Renal cortical epithelial cell (primary cell): ENCODE measurements at regions not wholly inside any gene's neighbourhood (a gene's known extent, or its start where the extent isn't known, plus 50 kb on each side); places are given as distances from the start of the nearest gene placed in this dataset.

ENCODE experiments used
- DNase-seq: peaks from one replicate; pipeline ENCODE4 v3.0.0-alpha.2; 2011; ENCODE audit warnings: low read depth

DNA sequence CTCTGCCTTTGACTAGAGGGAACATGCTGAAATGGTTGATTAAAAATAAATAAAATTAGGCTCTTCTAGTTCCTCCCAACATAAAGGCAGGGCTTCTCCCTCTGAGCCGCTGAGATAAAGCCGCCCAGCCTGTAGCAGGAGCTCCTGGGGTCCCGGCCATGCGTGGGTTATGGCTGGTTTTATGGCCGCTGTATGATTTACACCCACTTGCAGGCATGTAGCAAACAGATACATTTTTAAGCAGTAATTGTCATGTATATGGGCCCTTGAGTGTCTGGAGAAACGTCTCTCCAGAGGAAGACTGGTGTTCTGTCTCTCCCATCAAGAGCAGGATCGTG lies 201.0 kb upstream of the TNRC6C start:
- DNase-seq, result no peak

DNA sequence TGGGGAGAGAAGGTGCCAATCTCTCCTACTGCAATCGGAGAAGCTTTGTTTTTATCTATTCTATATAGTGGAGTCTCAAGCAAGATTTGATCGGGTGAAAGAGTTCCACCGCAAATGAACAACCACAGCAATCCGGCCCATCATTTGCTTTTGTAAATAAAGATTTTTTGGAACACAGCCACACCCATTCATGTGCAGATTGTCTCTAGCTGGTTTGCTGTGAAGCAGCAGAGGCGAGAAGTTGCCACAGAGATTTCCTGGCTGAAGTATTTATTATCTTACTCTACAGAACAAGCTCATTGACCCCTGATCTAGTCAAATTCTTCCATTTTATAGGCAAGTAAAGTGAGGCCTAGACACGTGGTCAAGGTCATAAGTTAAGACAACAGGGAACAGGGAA lies 195.5 kb upstream of the TNRC6C start:
- no peak for DNase-seq

DNA sequence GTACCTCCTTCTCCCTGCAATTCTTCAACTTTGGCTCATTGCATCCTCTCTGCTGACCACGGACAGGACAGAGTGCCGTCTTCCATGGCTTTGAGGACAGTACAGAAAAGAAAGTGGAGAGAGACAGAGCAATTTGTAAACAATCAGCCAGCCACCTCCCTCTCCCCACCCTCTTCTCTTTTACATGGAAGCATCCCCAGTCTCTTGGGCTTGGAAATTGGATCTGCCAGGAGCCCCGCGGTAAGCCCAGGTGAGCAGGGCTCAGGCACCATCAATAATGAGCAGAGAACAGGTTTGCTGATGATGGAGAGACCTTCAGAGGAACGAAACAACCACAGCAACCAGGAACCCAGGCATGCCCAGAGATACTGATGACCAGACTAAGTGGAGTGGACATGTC lies 194.9 kb upstream of the TNRC6C start:
- no peak for DNase-seq

DNA sequence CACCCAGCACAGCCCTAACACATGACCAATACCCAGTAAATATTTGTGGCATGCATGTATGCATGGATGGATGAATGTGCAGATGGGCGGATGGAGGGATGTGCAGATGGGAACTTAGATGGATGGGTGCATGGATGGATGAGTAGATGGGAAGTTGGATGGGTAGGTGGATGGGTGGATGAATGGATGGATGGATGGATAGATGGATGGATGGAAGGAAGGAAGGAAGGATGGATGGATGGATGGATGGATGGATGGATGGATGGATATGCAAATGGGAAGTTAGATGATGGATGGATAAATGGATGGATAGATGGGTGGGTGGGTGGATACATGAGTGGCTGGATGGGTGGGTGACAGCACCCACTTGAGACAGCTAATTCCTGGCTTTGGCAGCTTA lies 193.2 kb upstream of the TNRC6C start:
- DNase-seq, result no peak

DNA sequence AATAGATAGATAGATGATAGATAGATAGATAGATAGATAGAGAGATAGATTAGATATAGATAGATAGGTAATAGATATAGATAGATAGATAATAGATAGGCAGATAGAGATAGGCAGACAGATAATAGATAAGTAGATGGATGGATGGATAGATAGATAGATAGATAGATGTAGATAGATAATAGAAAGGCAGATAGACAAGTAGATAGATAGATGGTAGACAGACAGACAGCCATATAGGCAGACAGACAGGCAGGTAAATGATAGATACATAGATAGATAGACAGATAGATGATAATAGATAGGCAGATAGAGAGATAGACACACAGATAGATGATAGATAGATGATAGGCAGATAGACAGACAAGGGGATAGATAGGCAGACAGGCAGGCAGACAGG lies 191.4 kb upstream of the TNRC6C start:
- DNase-seq, result no peak

DNA sequence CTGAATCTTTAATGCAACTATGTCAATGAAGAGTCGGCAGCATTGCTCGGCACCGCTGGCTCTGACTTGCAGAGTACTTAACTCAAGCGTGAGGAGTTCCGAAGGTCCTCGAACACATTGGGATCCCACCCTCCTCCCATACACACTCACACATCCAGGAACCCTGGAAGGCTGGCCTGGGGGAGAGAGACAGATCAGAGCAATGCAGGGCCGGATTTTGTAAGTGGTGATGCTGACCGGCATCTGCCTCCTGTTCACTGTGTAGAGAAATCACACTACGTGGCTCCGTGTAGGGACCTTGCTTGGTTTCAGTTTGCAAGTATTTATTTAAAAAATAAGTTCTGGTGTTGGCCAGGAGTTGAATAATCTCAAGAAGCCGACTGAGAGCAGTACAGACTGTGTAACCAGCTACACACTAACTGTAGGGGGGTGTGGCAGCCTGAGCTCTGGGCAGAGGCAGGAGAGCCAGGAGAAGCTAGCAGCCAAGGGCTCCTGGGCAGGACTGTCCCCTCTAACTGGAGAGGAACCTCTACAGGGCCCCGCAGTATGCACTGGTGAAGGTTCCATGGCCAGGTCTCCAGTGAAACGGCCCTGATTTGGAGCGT lies 190.2 kb upstream of the TNRC6C start:
- DNase-seq, result no peak

DNA sequence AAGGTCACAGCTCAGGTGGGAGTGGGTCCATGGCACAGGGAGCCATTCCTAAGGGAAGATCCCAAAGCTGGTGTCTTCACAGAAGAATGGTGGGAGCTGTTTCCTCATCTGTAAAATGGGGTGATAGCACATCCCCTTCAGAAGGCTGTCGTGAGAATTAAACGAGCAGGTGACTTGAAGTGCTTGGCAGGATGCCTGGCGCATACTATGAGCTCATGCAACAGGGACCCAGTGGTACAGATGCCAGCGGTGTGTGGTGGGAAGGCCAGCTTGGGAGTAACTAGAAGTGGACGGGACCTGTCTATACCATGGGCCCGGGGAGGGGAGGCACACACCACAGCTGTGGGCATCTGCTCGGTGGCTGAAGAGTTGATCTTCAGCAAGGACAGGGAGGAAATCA lies 189.3 kb upstream of the TNRC6C start:
- no peak for DNase-seq

DNA sequence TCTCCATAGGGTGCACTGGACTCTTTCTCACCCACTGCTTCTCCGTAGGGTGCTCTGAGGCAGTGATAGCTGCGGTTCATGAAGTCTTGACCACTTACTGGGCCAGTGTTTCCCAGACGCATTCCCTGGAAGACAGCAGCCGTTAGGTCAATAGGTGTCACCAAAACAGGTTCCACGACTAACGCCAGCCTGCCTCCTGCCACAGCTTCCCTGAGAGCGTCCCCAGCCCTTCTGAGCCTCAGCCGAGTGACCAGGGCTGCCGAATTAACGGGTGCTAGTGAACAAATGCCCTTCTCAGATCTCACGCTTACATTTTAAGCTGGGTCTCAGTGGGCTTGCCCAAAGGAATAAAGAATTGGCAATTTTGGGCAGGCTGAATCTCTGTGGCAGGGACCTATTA lies 188.7 kb upstream of the TNRC6C start:
- DNase-seq, result no peak

DNA sequence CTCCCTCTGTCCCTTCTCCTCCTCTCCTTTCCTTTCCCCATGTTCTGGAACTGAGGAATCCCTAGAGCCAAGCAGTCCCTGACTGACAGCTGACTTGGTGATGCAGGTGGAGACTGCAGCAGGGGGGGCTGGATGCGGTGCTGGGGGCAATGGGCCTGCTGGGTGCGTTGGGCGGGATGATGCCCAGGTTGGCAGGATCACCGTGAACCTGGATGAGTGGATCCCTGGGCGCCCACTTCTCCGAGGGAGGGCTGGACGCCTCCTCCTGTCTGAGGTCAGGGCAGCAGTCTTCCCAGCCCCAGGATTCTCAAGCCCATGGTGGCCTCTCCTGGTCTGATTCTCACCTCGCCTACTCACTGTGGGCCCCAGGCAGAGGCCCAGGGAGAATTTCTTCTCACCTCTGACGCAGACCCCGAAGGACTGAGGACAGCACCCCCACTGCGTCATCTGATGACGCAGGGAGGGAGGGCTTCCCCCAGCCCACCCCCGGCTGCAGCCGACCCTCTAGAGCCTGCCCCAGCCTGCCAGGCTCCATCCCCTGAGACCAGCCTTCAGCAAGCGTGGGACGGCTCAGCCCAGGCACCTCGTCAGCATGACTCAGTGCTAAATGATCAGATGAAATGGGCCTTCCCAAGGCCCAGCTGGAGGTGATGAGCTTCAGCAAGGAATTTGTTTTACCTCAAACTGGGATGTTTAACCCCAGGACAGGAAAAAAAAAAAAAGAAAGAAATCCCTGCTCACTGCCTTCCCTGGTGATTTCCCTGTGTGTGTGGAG lies 188.0 kb upstream of the TNRC6C start:
- DNase-seq, result no peak

DNA sequence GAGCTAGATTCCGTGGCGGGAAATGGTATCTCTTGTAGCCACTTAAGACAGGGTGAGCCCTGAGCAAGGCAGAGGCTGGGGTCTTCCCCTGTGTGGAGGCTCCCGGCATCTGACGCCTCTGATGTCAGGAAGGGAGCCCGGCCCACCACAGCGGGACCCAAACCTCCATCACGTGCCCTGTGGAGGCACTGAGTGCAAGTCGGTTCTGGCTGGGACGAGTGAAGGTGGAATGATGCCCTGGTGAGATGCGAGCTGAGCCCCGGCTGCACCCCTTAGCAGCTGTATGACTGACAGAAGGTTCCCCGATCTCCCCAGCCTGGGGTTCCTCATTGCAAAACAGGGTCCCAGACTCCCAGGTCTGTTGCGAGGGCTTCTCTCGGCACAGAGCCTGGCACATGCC lies 187.4 kb upstream of the TNRC6C start:
- DNase-seq, result no peak

DNA sequence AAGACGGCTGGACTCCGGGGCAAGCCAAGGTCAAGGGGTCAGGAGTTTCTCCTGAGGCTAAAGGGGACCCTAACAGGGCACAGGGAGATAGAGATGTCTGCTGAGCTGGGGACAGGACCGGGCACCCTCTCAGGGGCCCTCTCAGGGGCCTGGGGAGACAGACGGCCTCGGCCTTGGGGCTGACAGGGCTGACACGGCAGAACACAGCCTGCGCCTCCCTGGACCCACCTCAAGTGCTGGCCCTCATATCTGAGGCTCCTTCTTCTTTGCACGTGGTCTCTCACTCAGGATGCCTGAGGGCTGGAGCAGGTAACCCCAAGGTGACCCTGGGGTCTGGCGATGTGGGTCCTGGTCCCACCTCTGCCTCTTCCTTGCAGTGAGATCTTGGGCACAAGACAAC lies 186.9 kb upstream of the TNRC6C start:
- DNase-seq, result no peak

DNA sequence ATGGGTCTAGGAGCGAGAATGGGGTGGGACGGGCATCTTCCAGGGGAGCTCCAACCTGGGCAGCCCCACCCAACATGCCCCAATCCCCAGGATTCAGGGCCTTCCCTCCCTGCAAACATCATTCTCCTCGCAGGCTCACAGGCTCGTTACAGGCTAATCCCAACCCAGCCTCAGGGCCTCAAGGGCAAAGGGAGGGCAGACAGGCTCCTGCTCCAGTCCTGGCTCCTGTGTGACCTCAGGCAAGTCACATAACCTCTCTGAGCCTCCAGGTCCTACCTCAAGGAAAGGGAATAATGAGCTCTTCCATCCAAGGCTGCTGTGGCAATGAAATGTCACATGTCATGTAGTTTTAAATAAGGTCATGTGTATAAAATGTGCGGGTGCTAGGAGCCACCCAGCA lies 186.5 kb upstream of the TNRC6C start:
- DNase-seq, result no peak

DNA sequence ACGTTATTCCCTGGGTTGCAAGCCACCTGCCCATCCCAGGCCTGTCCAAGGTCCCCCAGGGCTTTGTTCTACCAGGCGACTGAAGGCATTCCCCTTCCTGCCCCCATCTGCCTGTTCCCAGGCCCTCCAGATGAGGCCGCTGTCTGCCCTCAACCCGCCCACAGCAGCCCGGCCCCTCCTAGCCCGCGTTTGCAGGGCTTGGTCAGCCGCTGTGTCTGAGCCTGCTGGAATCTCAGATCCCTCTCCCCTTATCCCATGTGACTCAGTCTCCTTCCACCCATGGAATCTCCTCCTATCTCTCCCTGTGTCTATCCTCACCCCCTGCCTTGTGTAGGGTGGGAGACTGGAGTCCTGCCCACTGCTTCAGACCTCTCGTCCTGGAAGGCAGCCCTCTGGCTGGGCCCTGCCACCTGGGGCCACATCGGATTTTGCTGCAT lies 186.0 kb upstream of the TNRC6C start:
- no peak for DNase-seq

DNA sequence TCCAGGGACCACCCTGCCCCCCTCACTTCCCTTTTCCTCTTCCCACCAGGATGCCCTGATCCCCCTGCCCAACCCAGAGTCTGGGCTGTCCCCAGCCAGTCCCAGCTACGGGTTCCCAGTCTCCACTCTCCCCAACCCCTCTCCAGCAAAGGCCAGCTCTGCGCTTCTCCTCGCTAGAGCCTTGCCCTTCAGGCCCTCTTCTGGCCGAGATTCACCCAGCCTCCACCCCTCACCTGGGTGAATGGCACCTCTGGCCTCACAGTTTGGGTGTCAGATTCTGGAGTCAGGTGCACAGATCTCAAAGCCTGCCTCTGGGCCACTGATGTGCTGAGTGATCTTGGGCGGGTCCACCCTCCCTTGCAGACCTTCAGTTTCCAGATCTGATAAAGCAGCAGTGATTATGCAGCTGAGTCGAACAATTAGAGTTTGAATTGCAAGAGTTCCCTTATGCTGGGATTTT lies 185.6 kb upstream of the TNRC6C start:
- no peak for DNase-seq

DNA sequence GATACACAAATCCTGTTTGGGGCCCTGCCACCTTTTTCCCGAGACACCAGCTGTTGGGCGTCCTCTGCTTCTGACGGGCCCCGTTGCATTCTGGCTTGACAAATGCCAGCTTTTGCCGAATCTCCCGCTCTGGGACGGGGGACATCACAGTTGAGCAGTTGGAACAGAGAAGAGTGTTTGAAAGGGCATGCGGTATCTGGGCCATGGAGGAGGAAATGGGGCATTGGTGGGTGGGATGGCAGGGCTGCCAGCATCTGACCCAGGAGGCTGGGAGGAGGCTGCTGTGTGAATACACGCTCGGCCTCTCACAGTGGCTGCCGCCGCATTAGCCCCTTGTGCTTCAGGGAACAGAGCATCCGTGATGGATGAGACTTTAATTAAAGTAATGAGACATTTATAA lies 184.3 kb upstream of the TNRC6C start:
- no peak for DNase-seq

DNA sequence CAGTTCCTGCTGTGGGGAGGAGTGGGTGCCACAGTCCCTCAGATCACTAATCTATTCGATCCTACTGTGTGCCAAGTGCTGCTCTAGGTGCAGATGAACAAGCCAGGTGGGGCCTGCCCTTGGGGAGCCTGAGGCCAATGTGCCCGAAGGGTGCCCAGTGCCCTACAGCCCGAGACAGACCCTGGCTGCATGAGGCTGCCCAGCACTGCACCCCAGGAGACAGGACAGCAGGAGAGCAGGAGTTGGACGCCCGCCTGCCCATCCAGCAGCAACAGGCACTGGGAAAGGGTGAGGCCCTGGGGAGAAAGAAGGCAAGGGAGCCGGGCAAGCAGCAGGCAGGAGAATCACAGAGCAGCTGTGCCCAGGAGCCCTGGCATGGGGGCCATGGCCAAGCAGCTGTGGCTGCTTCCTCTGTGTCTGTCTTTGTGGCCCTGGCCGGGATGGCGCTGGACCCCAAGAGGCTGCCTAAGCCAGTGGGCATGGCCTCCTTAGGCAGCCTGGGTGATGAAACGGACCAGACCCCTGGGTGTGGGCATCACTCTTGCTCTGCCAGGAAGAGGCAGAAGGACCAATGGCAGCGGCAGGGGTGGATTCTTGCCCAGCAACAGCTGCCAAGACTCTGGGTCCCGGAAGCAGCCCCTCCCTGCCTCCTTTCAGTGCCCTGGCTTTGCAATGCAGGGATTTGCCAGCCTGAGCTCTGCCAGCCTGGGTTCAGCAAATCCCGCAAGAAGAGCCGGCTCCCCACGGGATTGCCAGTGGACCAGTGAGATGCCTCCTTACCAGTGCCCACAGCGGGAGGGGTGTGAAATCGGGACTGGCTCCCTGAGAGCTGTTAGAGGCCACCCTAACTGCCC lies 179.6 kb upstream of the TNRC6C start:
- no peak for DNase-seq

DNA sequence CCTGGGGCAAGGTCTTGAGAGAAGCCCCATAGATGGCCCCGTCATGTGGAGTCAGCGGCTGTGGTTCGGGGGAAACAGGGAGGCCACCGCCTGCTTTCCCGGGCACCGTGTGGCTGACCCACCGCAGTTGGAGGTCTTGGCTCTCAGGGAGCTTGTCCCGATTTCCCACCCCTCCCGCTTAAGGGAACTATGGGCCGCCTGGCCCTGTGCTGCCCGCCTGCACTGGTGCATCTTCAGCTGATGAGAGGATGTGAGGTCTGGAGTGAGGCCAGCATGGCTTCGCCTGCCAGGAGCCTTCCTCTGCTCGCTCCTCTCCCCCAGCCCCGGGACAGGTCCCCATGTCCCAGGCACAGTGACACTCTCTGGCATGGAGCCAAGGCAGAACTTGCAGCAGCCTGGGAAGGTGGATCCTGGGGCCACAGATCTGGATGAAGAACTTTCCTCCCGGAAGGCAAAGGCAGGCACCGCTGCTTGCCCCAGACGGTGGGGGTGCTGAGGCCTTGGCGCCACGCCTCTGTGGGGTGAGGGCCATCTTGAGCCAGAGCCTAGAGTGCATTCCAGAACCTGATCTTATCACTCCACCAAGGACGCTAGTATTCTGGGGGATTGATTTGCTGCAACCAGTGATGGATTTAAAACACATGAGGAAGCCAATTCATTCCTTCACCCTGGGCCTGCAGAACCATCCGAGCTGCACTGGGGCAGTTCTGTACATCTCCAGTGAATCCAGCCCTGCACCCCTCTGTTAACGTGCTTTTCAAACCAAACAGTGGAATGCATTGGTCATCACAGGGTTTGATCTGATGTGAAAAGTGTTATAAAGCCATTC lies 178.6 kb upstream of the TNRC6C start:
- no peak for DNase-seq

DNA sequence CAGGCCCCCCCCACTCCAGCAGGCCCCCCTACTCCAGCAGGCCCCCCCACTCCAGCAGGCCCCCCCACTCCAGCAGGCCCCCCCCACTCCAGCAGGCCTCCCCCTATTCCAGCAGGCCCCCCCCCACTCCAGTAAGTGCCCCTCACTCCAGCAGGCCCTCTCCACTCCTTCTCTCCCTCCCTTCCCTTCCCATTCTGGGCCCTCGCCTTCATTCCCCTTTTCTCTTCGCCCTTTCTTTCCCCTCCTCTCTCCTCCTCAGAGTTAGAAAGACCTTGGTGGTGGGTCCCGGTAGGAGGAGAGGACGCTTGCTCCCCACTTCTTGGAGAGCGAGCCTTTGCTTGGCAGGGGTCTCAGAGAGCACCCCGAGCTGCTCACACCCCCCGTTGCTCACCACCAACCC lies 177.0 kb upstream of the TNRC6C start:
- no peak for DNase-seq

DNA sequence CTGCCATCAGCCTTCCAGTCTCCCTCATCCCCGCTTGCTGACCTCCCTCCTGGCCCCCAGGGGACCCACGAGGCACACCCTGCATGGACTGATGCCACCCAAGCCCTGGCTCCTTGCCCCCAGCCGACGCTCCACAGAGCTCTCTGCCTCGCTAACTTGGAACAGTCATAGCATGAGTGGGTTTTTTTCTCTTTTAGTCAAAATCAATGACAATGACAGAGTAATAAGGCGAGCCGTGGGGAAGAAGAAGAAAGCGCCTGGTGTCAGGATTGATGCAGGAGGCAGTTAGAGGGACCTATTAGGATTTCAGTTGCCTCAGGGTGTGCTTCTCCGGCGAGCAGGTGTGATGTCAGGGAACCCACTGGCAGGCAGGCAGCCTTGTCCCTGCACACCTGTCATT lies 176.3 kb upstream of the TNRC6C start:
- no peak for DNase-seq

DNA sequence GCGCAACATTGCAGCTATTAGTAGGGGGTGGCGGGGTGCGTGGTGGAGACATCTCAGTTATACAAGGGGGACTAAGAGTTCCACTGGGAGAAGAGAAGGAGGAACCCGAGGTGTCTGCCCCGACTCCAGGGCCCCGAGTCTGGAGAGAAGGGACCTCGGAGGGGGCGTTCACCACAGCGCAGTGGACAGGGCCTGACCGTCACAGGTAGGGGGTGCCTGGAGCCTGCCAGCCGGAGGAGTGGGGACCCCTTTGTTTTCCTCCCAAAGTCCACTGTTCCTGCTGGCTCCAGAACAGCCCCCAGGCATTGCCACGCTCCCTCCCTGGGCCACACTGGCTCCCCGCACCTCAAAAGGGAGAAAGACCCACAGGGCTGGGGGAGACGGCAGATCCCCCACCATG lies 175.9 kb upstream of the TNRC6C start:
- no peak for DNase-seq

DNA sequence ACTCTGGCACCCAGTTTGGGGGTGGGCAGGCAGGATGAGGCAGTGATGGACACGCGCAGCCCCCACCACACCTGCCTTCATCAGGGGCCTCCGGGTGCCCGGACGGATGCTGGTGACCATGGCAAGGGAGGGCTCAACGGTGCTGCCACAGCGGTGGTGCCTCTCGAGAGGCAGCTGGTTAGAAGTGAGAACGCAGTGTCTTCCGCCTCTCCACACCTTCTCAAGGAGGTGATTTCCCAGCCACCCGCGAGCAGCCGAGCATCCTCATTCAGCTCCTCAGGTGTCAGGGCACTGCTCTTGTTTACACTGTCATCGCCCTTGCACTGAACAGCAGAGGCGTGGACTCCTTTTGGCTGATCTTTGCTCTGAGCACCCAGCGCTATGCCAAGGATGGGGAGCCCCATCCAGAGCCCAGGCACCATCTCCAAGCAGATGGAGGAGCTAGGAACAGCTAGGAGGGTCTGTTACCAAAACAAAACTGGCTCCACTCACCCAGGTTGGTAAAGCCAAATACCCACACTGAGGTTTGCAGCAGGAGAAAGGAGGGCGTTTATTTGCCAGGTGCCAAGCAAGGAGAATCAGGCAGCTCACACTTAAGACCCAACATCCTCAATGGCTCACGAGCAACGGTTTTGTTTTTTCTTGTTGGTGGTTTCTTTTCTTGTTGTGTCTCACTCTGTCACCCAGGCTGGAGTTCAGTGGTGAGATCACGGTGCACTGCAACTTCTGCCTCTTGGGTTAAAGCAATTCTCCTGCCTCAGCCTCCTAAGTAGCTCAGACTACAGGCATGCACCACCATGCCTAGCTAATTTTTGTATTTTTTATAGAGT lies 174.3 kb upstream of the TNRC6C start:
- no peak for DNase-seq
